ENCODE measurements at regions not wholly inside any gene's neighbourhood (a gene's known extent, or its start where the extent isn't known, plus 50 kb on each side); places are given as distances from the start of the nearest gene placed in this dataset.

- no peak overlapping the region for H3K27ac ChIP-seq
- WGBS (ENCODE audit: low lambda C conversion rate, missing lambda C conversion rate), result 64% methylated on average over 1 of the region's 1 CpG
- H3K4me3 ChIP-seq, result no peak overlapping the region
- no peaks in the 10 kb centered on the region for H3K9me3 ChIP-seq (ENCODE audit: low read depth)
- no peaks in the 10 kb centered on the region for H3K27me3 ChIP-seq
- H3K79me2 ChIP-seq, result no peaks in the 10 kb centered on the region
- TF ChIP-seq CTCF (IDR thresholded peaks at IDR 0.05; ENCODE audit: poor library complexity), result no peak
- no peak for TF ChIP-seq EZH2 (IDR thresholded peaks at IDR 0.05; ENCODE audit: borderline replicate concordance)
- no peak for TF ChIP-seq EZH2phosphoT487 (IDR thresholded peaks at IDR 0.05; ENCODE audit: low read depth, severe bottlenecking, unreplicated experiment)
- H3K36me3 ChIP-seq (replicated peaks; ENCODE audit: insufficient read depth, low read depth), result no peaks in the 10 kb centered on the region
- DNase-seq (ENCODE audit: low spot score), result no peak
- no peaks in the 10 kb centered on the region for H3K9me2 ChIP-seq (replicated peaks; ENCODE audit: insufficient read depth)
- no peak overlapping the region for H2AFZ ChIP-seq
- no peaks in the 10 kb centered on the region for H4K20me1 ChIP-seq (ENCODE audit: insufficient read depth, poor library complexity, severe bottlenecking)
- no peak overlapping the region for H3K4me2 ChIP-seq
- no peaks in the 10 kb centered on the region for H3K4me1 ChIP-seq (ENCODE audit: insufficient read depth)
Measured at GRCh38 chr4:108287834-108288413, 119.2 kb upstream of the LEF1 start.

GRCh38 chr4:108280072-108280471 is 111.3 kb upstream of the LEF1 start:
- no peaks in the 10 kb centered on the region for H3K36me3 ChIP-seq (replicated peaks; ENCODE audit: insufficient read depth, low read depth)
- H3K4me1 ChIP-seq (ENCODE audit: insufficient read depth), result no peaks in the 10 kb centered on the region
- TF ChIP-seq EZH2 (IDR thresholded peaks at IDR 0.05; ENCODE audit: borderline replicate concordance) (no peak), CTCF (IDR thresholded peaks at IDR 0.05; ENCODE audit: poor library complexity) (no peak), EZH2phosphoT487 (IDR thresholded peaks at IDR 0.05; ENCODE audit: low read depth, severe bottlenecking, unreplicated experiment) (no peak)
- no peak overlapping the region for H2AFZ ChIP-seq
- H3K9me3 ChIP-seq (ENCODE audit: low read depth), result no peaks in the 10 kb centered on the region
- DNase-seq (ENCODE audit: low spot score), result no peak
- H4K20me1 ChIP-seq (ENCODE audit: insufficient read depth, poor library complexity, severe bottlenecking), result no peaks in the 10 kb centered on the region
- no peak overlapping the region for H3K4me2 ChIP-seq
- no peaks in the 10 kb centered on the region for H3K79me2 ChIP-seq
- H3K27ac ChIP-seq, result no peak overlapping the region
- H3K9me2 ChIP-seq (replicated peaks; ENCODE audit: insufficient read depth), result no peaks in the 10 kb centered on the region
- no peaks in the 10 kb centered on the region for H3K27me3 ChIP-seq
- no peak overlapping the region for H3K4me3 ChIP-seq

- Histone ChIP-seq H3K27me3 (no peaks in the 10 kb centered on the region), H3K4me2 (no peak overlapping the region), H4K20me1 (ENCODE audit: insufficient read depth, poor library complexity, severe bottlenecking) (no peaks in the 10 kb centered on the region), H3K79me2 (no peaks in the 10 kb centered on the region), H3K36me3 (replicated peaks; ENCODE audit: insufficient read depth, low read depth) (no peaks in the 10 kb centered on the region), H3K27ac (no peak overlapping the region), H3K9me2 (replicated peaks; ENCODE audit: insufficient read depth) (no peaks in the 10 kb centered on the region), H2AFZ (no peak overlapping the region), H3K4me3 (no peak overlapping the region), H3K9me3 (ENCODE audit: low read depth) (no peaks in the 10 kb centered on the region), H3K4me1 (ENCODE audit: insufficient read depth) (no peaks in the 10 kb centered on the region)
- TF ChIP-seq CTCF (IDR thresholded peaks at IDR 0.05; ENCODE audit: poor library complexity), result no peak
- TF ChIP-seq EZH2 (IDR thresholded peaks at IDR 0.05; ENCODE audit: borderline replicate concordance), result no peak
- no peak for TF ChIP-seq EZH2phosphoT487 (IDR thresholded peaks at IDR 0.05; ENCODE audit: low read depth, severe bottlenecking, unreplicated experiment)
- no peak for DNase-seq (ENCODE audit: low spot score)
- 82% methylated on average over 3 of the region's 3 CpGs for WGBS (ENCODE audit: low lambda C conversion rate, missing lambda C conversion rate)
Measured at GRCh38 chr4:108276690-108277089, 108.0 kb upstream of the LEF1 start.

GRCh38 chr4:108272986-108273385 is 104.3 kb upstream of the LEF1 start:
- H3K27ac ChIP-seq, result no peak overlapping the region
- no peaks in the 10 kb centered on the region for H3K9me3 ChIP-seq (ENCODE audit: low read depth)
- H3K4me2 ChIP-seq, result no peak overlapping the region

More at GRCh38 chr4:108272986-108273385, 104.3 kb upstream of the LEF1 start:
- H3K9me2 ChIP-seq (replicated peaks; ENCODE audit: insufficient read depth), result no peaks in the 10 kb centered on the region
- no peaks in the 10 kb centered on the region for H3K36me3 ChIP-seq (replicated peaks; ENCODE audit: insufficient read depth, low read depth)
- TF ChIP-seq CTCF (IDR thresholded peaks at IDR 0.05; ENCODE audit: poor library complexity) (no peak), EZH2 (IDR thresholded peaks at IDR 0.05; ENCODE audit: borderline replicate concordance) (no peak), EZH2phosphoT487 (IDR thresholded peaks at IDR 0.05; ENCODE audit: low read depth, severe bottlenecking, unreplicated experiment) (no peak)
- no peaks in the 10 kb centered on the region for H3K79me2 ChIP-seq
- no peaks in the 10 kb centered on the region for H3K27me3 ChIP-seq
- no peak overlapping the region for H2AFZ ChIP-seq
- no peak for DNase-seq (ENCODE audit: low spot score)
- no peaks in the 10 kb centered on the region for H3K4me1 ChIP-seq (ENCODE audit: insufficient read depth)
- H3K4me3 ChIP-seq, result no peak overlapping the region
- no peaks in the 10 kb centered on the region for H4K20me1 ChIP-seq (ENCODE audit: insufficient read depth, poor library complexity, severe bottlenecking)
